Karpas-422 (cell line): ENCODE measurements at regions not wholly inside any gene's neighbourhood (a gene's known extent, or its start where the extent isn't known, plus 50 kb on each side); places are given as distances from the start of the nearest gene placed in this dataset.

Experiments used
- DNase-seq: peaks from one replicate; pipeline ENCODE4 v3.0.0-alpha.2; 2015
- H2AFZ ChIP-seq: fragments of 200-600 bp; sonication (generic); 2 replicates; pipeline ENCODE4 v1.6.1; 2014; ENCODE audit warnings: antibody characterized with exemption, low read length, mixed read lengths
- H3K27ac ChIP-seq: fragments of 200-600 bp; sonication (generic); 2 replicates; pipeline ENCODE4 v1.5.1; 2014; ENCODE audit warnings: mild to moderate bottlenecking, low read length, moderate library complexity
- H3K27me3 ChIP-seq: fragments of 200-600 bp; sonication (generic); 2 replicates; pipeline ENCODE4 v1.6.1; 2014; ENCODE audit warnings: low read length, mixed read lengths
- H3K36me3 ChIP-seq: fragments of 200-600 bp; sonication (generic); 2 replicates; pipeline ENCODE4 v1.6.1; 2014; ENCODE audit warnings: low read length, mixed read lengths; ENCODE audit not compliant: insufficient read depth
- H3K4me1 ChIP-seq: fragments of 200-600 bp; sonication (generic); 2 replicates; pipeline ENCODE4 v1.6.1; 2014; ENCODE audit warnings: mild to moderate bottlenecking, low read length, mixed read lengths
- H3K4me2 ChIP-seq: fragments of 200-600 bp; sonication (generic); 2 replicates; pipeline ENCODE4 v1.6.1; 2014; ENCODE audit warnings: low read length, low read depth, mild to moderate bottlenecking; ENCODE audit not compliant: poor library complexity, severe bottlenecking
- H3K4me3 ChIP-seq: fragments of 200-600 bp; sonication (generic); 2 replicates; pipeline ENCODE4 v1.5.1; 2014; ENCODE audit warnings: mild to moderate bottlenecking, antibody characterized with exemption, low read length, mixed read lengths
- H3K79me2 ChIP-seq: fragments of 200-600 bp; sonication (generic); 2 replicates; pipeline ENCODE4 v1.6.1; 2014; ENCODE audit warnings: mild to moderate bottlenecking, low read length, mixed read lengths
- H3K9ac ChIP-seq: fragments of 200-600 bp; sonication (generic); 2 replicates; pipeline ENCODE4 v1.6.0; 2014; ENCODE audit warnings: low read length
- H3K9me2 ChIP-seq: fragments of 200-600 bp; sonication (generic), shearing (Covaris generic); replicated peaks from 2 replicates; pipeline ENCODE4 v1.6.0; 2014; ENCODE audit warnings: mild to moderate bottlenecking, low read length, moderate library complexity; ENCODE audit not compliant: insufficient read depth
- H3K9me3 ChIP-seq: fragments of 300-700, 200-600 bp; sonication (generic); 2 replicates; pipeline ENCODE4 v1.6.1; 2014; ENCODE audit warnings: low read length, mixed read lengths
- H4K20me1 ChIP-seq: fragments of 200-600 bp; sonication (generic); 2 replicates; pipeline ENCODE4 v1.6.1; 2014; ENCODE audit warnings: mild to moderate bottlenecking, antibody characterized with exemption, low read length, low read depth; ENCODE audit not compliant: insufficient read depth

GRCh38 chr1:73953586-73953985, 244.4 kb downstream of the LRRIQ3 start:
- H3K9me3 ChIP-seq = peaks cover 6% of the 10 kb centered on the region
- no peak overlapping the region for H3K4me3 ChIP-seq
- no peaks in the 10 kb centered on the region for H3K36me3 ChIP-seq
- no peak overlapping the region for H3K27ac ChIP-seq
- no peaks in the 10 kb centered on the region for H4K20me1 ChIP-seq
- no peak overlapping the region for H3K4me2 ChIP-seq
- no peak overlapping the region for H3K9ac ChIP-seq
- H3K27me3 ChIP-seq = no peaks in the 10 kb centered on the region
- no peaks in the 10 kb centered on the region for H3K79me2 ChIP-seq
- H3K9me2 ChIP-seq = no peaks in the 10 kb centered on the region
- DNase-seq = no peak
- no peak overlapping the region for H2AFZ ChIP-seq
- H3K4me1 ChIP-seq = no peaks in the 10 kb centered on the region

- DNase-seq = no peak
- no peak overlapping the region for H3K27ac ChIP-seq
- H3K27me3 ChIP-seq = no peaks in the 10 kb centered on the region
- H3K9ac ChIP-seq = no peak overlapping the region
- no peaks in the 10 kb centered on the region for H3K79me2 ChIP-seq
- no peak overlapping the region for H3K4me3 ChIP-seq
- H4K20me1 ChIP-seq = no peaks in the 10 kb centered on the region
- H2AFZ ChIP-seq = no peak overlapping the region
- no peak overlapping the region for H3K4me2 ChIP-seq
- no peaks in the 10 kb centered on the region for H3K9me2 ChIP-seq
- peaks cover 6% of the 10 kb centered on the region for H3K9me3 ChIP-seq
- H3K4me1 ChIP-seq = no peaks in the 10 kb centered on the region
- H3K36me3 ChIP-seq = no peaks in the 10 kb centered on the region
Observed at GRCh38 chr1:73953186-73953585, 244.8 kb downstream of the LRRIQ3 start.

GRCh38 chr1:73948055-73948454, 249.9 kb downstream of the LRRIQ3 start:
- Histone ChIP-seq H3K4me3 (no peak overlapping the region), H3K27me3 (no peaks in the 10 kb centered on the region), H2AFZ (no peak overlapping the region), H3K79me2 (no peaks in the 10 kb centered on the region), H3K4me1 (no peaks in the 10 kb centered on the region), H4K20me1 (no peaks in the 10 kb centered on the region), H3K36me3 (no peaks in the 10 kb centered on the region), H3K27ac (no peak overlapping the region), H3K9me3 (no peaks in the 10 kb centered on the region; the same call in 1 of the 2 replicates), H3K9ac (no peak overlapping the region), H3K9me2 (no peaks in the 10 kb centered on the region), H3K4me2 (no peak overlapping the region)
- no peak for DNase-seq

- Histone ChIP-seq H3K36me3 (no peaks in the 10 kb centered on the region), H3K9ac (no peak overlapping the region), H2AFZ (no peak overlapping the region), H3K4me3 (no peak overlapping the region), H3K9me3 (no peaks in the 10 kb centered on the region; the same call in 1 of the 2 replicates), H3K27ac (no peak overlapping the region), H3K4me1 (no peaks in the 10 kb centered on the region), H3K27me3 (no peaks in the 10 kb centered on the region), H4K20me1 (no peaks in the 10 kb centered on the region), H3K4me2 (no peak overlapping the region), H3K9me2 (no peaks in the 10 kb centered on the region), H3K79me2 (no peaks in the 10 kb centered on the region)
- DNase-seq = no peak
Observed at GRCh38 chr1:73947009-73947408, 251.0 kb downstream of the LRRIQ3 start.

- no peak overlapping the region for H3K27ac ChIP-seq
- no peak overlapping the region for H3K4me2 ChIP-seq
- no peak overlapping the region for H3K4me3 ChIP-seq
- no peak overlapping the region for H2AFZ ChIP-seq
- no peak for DNase-seq
- H3K9ac ChIP-seq = no peak overlapping the region
- H3K9me3 ChIP-seq = no peaks in the 10 kb centered on the region
- no peaks in the 10 kb centered on the region for H4K20me1 ChIP-seq
- no peaks in the 10 kb centered on the region for H3K9me2 ChIP-seq
- H3K27me3 ChIP-seq = no peaks in the 10 kb centered on the region
- H3K79me2 ChIP-seq = no peaks in the 10 kb centered on the region
- H3K4me1 ChIP-seq = no peaks in the 10 kb centered on the region
- H3K36me3 ChIP-seq = no peaks in the 10 kb centered on the region
Observed at GRCh38 chr1:73943270-73943669, 254.7 kb downstream of the LRRIQ3 start.

GRCh38 chr1:73930293-73930692, 267.7 kb downstream of the LRRIQ3 start:
- Histone ChIP-seq H3K79me2 (no peaks in the 10 kb centered on the region), H3K4me3 (no peak overlapping the region), H4K20me1 (no peaks in the 10 kb centered on the region), H3K4me2 (no peak overlapping the region), H3K4me1 (no peaks in the 10 kb centered on the region), H3K9me3 (peaks cover 3% of the 10 kb centered on the region), H3K27me3 (no peaks in the 10 kb centered on the region), H3K36me3 (no peaks in the 10 kb centered on the region), H2AFZ (no peak overlapping the region), H3K27ac (no peak overlapping the region), H3K9me2 (no peaks in the 10 kb centered on the region), H3K9ac (no peak overlapping the region)
- no peak for DNase-seq

- Histone ChIP-seq H3K27me3 (no peaks in the 10 kb centered on the region), H3K9me3 (no peaks in the 10 kb centered on the region)
Observed at GRCh38 chr1:73914951-73915350, 283.0 kb downstream of the LRRIQ3 start.

GRCh38 chr1:73913025-73913424, 285.0 kb downstream of the LRRIQ3 start:
- no peak overlapping the region for H3K9ac ChIP-seq
- no peaks in the 10 kb centered on the region for H3K9me2 ChIP-seq
- H3K4me2 ChIP-seq = no peak overlapping the region
- H3K36me3 ChIP-seq = no peaks in the 10 kb centered on the region
- H3K79me2 ChIP-seq = no peaks in the 10 kb centered on the region
- DNase-seq = no peak
- no peaks in the 10 kb centered on the region for H3K4me1 ChIP-seq
- H3K27me3 ChIP-seq = no peaks in the 10 kb centered on the region
- no peak overlapping the region for H3K4me3 ChIP-seq
- no peak overlapping the region for H3K27ac ChIP-seq
- no peaks in the 10 kb centered on the region for H4K20me1 ChIP-seq
- no peak overlapping the region for H2AFZ ChIP-seq
- no peaks in the 10 kb centered on the region for H3K9me3 ChIP-seq

More at GRCh38 chr1:73914951-73915350, 283.0 kb downstream of the LRRIQ3 start:
- H3K79me2 ChIP-seq = no peaks in the 10 kb centered on the region
- H3K27ac ChIP-seq = no peak overlapping the region
- peak overlapping the region; percentile 28; the same call in 1 of the 2 replicates for H2AFZ ChIP-seq
- H3K9ac ChIP-seq = no peak overlapping the region
- H3K4me3 ChIP-seq = no peak overlapping the region
- no peak overlapping the region for H3K4me2 ChIP-seq
- H4K20me1 ChIP-seq = no peaks in the 10 kb centered on the region
- H3K9me2 ChIP-seq = no peaks in the 10 kb centered on the region
- no peaks in the 10 kb centered on the region for H3K4me1 ChIP-seq
- no peak for DNase-seq
- no peaks in the 10 kb centered on the region for H3K36me3 ChIP-seq

GRCh38 chr1:73911849-73912248, 286.1 kb downstream of the LRRIQ3 start:
- H4K20me1 ChIP-seq = no peaks in the 10 kb centered on the region
- H3K9me2 ChIP-seq = no peaks in the 10 kb centered on the region
- H3K27ac ChIP-seq = no peak overlapping the region
- no peak overlapping the region for H3K4me2 ChIP-seq
- no peaks in the 10 kb centered on the region for H3K9me3 ChIP-seq
- H3K4me3 ChIP-seq = no peak overlapping the region
- H3K36me3 ChIP-seq = no peaks in the 10 kb centered on the region
- no peak overlapping the region for H2AFZ ChIP-seq
- no peaks in the 10 kb centered on the region for H3K4me1 ChIP-seq
- no peaks in the 10 kb centered on the region for H3K79me2 ChIP-seq
- H3K27me3 ChIP-seq = no peaks in the 10 kb centered on the region
- no peak overlapping the region for H3K9ac ChIP-seq
- DNase-seq = no peak
